GM13977 (cell line): ENCODE measurements at regions not wholly inside any gene's neighbourhood (a gene's known extent, or its start where the extent isn't known, plus 50 kb on each side); places are given as distances from the start of the nearest gene placed in this dataset.

ENCODE experiments used
- DNase-seq: peaks from one replicate; pipeline ENCODE4 v3.0.0; 2012; ENCODE audit warnings: low spot score
- CTCF ChIP-seq: IDR thresholded peaks from 2 replicates; pipeline ENCODE4 v1.5.1; 2012; ENCODE audit warnings: mild to moderate bottlenecking, control low read depth; ENCODE audit not compliant: insufficient read depth; ENCODE audit errors: extremely low read depth, missing control alignments
- in situ Hi-C: fragments of 300-500 bp; cut with MboI; formaldehyde crosslinking; loops from one replicate; pipeline ENCODE4 v1.12.0; 2022; ENCODE audit warnings: low sequenced_read_pairs, low pct_unique_long_range_greater_than_20kb, mixed read lengths, inconsistent platforms; ENCODE audit not compliant: unreplicated experiment

- TF ChIP-seq CTCF = no peak
- in situ Hi-C loops = no loop called here
- DNase-seq = no peak
Observed at GRCh38 chr4:155609455-155610059, 57.1 kb upstream of the GUCY1A1 start.

GRCh38 chr4:155608225-155608885 lies 58.3 kb upstream of the GUCY1A1 start:
- DNase-seq = no peak
- no peak for TF ChIP-seq CTCF
- in situ Hi-C loops = no loop called here

- no peak for TF ChIP-seq CTCF
- DNase-seq = no peak
- in situ Hi-C loops = no loop called here
Observed at GRCh38 chr4:155607481-155607880, 59.2 kb upstream of the GUCY1A1 start.

- no peak for DNase-seq
- in situ Hi-C loops = no loop called here
- no peak for TF ChIP-seq CTCF
Observed at GRCh38 chr4:155604718-155605626, 61.7 kb upstream of the GUCY1A1 start.

GRCh38 chr4:155603360-155603891 lies 63.2 kb upstream of the GUCY1A1 start:
- in situ Hi-C loops = no loop called here
- DNase-seq = no peak
- no peak for TF ChIP-seq CTCF

GRCh38 chr4:155602351-155603140 lies 64.1 kb upstream of the GUCY1A1 start:
- in situ Hi-C loops = no loop called here
- no peak for DNase-seq

More at GRCh38 chr4:155602351-155603140, 64.1 kb upstream of the GUCY1A1 start:
- TF ChIP-seq CTCF = no peak
